ENCODE measurements at regions not wholly inside any gene's neighbourhood (a gene's known extent, or its start where the extent isn't known, plus 50 kb on each side); places are given as distances from the start of the nearest gene placed in this dataset.

GRCh38 chrX:68994135-68994890 lies 165.5 kb downstream of the EFNB1 start:
- BruUV-seq (replicated peaks): no TSS peak
- DNase-seq (ENCODE audit: low read depth, low spot score) (no peak), ATAC-seq (no peak)
- no peaks in the 10 kb centered on the region for H3K27me3 ChIP-seq (ENCODE audit: control insufficient read depth, insufficient read depth, low read length)
- TF ChIP-seq, protein P1, sequence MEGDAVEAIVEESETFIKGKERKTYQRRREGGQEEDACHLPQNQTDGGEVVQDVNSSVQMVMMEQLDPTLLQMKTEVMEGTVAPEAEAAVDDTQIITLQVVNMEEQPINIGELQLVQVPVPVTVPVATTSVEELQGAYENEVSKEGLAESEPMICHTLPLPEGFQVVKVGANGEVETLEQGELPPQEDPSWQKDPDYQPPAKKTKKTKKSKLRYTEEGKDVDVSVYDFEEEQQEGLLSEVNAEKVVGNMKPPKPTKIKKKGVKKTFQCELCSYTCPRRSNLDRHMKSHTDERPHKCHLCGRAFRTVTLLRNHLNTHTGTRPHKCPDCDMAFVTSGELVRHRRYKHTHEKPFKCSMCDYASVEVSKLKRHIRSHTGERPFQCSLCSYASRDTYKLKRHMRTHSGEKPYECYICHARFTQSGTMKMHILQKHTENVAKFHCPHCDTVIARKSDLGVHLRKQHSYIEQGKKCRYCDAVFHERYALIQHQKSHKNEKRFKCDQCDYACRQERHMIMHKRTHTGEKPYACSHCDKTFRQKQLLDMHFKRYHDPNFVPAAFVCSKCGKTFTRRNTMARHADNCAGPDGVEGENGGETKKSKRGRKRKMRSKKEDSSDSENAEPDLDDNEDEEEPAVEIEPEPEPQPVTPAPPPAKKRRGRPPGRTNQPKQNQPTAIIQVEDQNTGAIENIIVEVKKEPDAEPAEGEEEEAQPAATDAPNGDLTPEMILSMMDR (IDR thresholded peaks at IDR 0.05): no peak
- no peak for TF ChIP-seq POLR2AphosphoS5 (IDR thresholded peaks at IDR 0.05; ENCODE audit: low read depth, low read length)
- POLR2A ChIA-PET: no interaction called here
- in situ Hi-C loops (cut with HindIII; ENCODE audit: low pct_unique_long_range_greater_than_20kb, low sequenced_read_pairs): no loop called here
- intact Hi-C loops (cut with micrococcal nuclease; ENCODE audit: unreplicated experiment): no loop called here
- no peak overlapping the region for H3K4me3 ChIP-seq (ENCODE audit: low read depth in 2 of 2, low read length in 2 of 2)
- H3K4me1 ChIP-seq (ENCODE audit: control insufficient read depth, insufficient read depth, low read length): no peaks in the 10 kb centered on the region
- CTCF ChIA-PET: no interaction called here
- H3K36me3 ChIP-seq (ENCODE audit: control insufficient read depth, insufficient read depth, low read length): no peaks in the 10 kb centered on the region
- H3K9me3 ChIP-seq (ENCODE audit: control insufficient read depth, insufficient read depth, low read depth, low read length): no peaks in the 10 kb centered on the region
- no peak overlapping the region for H3K27ac ChIP-seq (ENCODE audit: low read length)

DNA sequence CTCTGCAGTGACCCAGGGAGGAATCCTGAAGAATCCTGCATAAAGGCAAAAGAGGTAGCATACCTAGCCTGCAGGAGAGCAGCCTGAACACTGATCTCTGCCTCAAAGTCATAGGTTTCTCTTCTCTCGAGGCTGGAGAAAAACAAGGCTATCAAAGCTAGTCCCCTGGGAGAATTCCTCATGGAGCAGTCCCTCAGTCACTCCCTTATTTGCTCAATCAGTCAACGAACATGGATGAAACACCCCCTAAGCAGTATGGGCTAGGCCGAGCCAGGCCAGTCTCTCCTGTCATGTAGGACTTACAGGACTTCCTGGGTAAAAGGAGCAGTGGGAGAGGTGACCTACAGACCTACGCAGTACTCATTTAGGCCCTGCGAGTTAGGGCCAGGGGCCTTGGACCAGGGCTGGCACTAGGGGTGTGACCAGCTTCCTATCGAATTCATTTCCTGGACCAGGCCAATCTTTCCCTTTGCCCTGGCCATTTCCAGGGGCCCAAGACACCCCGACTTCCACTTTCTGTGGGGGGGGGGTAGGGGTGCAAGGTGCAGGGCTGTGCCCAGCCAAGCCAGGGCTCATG lies 164.1 kb downstream of the EFNB1 start:
- in situ Hi-C loops (cut with HindIII; ENCODE audit: low pct_unique_long_range_greater_than_20kb, low sequenced_read_pairs) (no loop called here), intact Hi-C loops (cut with micrococcal nuclease; ENCODE audit: unreplicated experiment) (no loop called here)
- Histone ChIP-seq H3K27me3 (ENCODE audit: control insufficient read depth, insufficient read depth, low read length) (no peaks in the 10 kb centered on the region), H3K9me3 (ENCODE audit: control insufficient read depth, insufficient read depth, low read depth, low read length) (no peaks in the 10 kb centered on the region), H3K4me1 (ENCODE audit: control insufficient read depth, insufficient read depth, low read length) (no peaks in the 10 kb centered on the region), H3K27ac (ENCODE audit: low read length) (no peak overlapping the region), H3K36me3 (ENCODE audit: control insufficient read depth, insufficient read depth, low read length) (no peaks in the 10 kb centered on the region), H3K4me3 (ENCODE audit: low read depth in 2 of 2, low read length in 2 of 2) (no peak overlapping the region)
- BruUV-seq (replicated peaks): no TSS peak
- ATAC-seq (no peak), DNase-seq (ENCODE audit: low read depth, low spot score) (no peak)
- POLR2A ChIA-PET: no interaction called here
- CTCF ChIA-PET: no interaction called here
- no peak for TF ChIP-seq SIN3A (IDR thresholded peaks at IDR 0.05; ENCODE audit: borderline replicate concordance, insufficient read depth, low read depth, low read length)
- TF ChIP-seq TCF7L2 (IDR thresholded peaks at IDR 0.05; ENCODE audit: low read depth, low read length): no peak
- TF ChIP-seq, protein P2, sequence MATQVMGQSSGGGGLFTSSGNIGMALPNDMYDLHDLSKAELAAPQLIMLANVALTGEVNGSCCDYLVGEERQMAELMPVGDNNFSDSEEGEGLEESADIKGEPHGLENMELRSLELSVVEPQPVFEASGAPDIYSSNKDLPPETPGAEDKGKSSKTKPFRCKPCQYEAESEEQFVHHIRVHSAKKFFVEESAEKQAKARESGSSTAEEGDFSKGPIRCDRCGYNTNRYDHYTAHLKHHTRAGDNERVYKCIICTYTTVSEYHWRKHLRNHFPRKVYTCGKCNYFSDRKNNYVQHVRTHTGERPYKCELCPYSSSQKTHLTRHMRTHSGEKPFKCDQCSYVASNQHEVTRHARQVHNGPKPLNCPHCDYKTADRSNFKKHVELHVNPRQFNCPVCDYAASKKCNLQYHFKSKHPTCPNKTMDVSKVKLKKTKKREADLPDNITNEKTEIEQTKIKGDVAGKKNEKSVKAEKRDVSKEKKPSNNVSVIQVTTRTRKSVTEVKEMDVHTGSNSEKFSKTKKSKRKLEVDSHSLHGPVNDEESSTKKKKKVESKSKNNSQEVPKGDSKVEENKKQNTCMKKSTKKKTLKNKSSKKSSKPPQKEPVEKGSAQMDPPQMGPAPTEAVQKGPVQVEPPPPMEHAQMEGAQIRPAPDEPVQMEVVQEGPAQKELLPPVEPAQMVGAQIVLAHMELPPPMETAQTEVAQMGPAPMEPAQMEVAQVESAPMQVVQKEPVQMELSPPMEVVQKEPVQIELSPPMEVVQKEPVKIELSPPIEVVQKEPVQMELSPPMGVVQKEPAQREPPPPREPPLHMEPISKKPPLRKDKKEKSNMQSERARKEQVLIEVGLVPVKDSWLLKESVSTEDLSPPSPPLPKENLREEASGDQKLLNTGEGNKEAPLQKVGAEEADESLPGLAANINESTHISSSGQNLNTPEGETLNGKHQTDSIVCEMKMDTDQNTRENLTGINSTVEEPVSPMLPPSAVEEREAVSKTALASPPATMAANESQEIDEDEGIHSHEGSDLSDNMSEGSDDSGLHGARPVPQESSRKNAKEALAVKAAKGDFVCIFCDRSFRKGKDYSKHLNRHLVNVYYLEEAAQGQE (IDR thresholded peaks at IDR 0.05; ENCODE audit: insufficient read depth in 1 of 2, low read depth in 2 of 2, low read length in 1 of 2): no peak

- BruUV-seq (replicated peaks): no TSS peak
- H3K36me3 ChIP-seq (ENCODE audit: control insufficient read depth, insufficient read depth, low read length): no peaks in the 10 kb centered on the region
- H3K4me1 ChIP-seq (ENCODE audit: control insufficient read depth, insufficient read depth, low read length): no peaks in the 10 kb centered on the region
- intact Hi-C loops (cut with micrococcal nuclease; ENCODE audit: unreplicated experiment): no loop called here
- ChIA-PET CTCF (no interaction called here), POLR2A (no interaction called here)
- no peaks in the 10 kb centered on the region for H3K27me3 ChIP-seq (ENCODE audit: control insufficient read depth, insufficient read depth, low read length)
- H3K27ac ChIP-seq (ENCODE audit: low read length): no peak overlapping the region
- ATAC-seq (no peak), DNase-seq (ENCODE audit: low read depth, low spot score) (no peak)
- H3K4me3 ChIP-seq (ENCODE audit: low read depth in 2 of 2, low read length in 2 of 2): no peak overlapping the region
- no peaks in the 10 kb centered on the region for H3K9me3 ChIP-seq (ENCODE audit: control insufficient read depth, insufficient read depth, low read depth, low read length)
- TF ChIP-seq, protein P1 (IDR thresholded peaks at IDR 0.05): no peak
- in situ Hi-C loops (cut with HindIII; ENCODE audit: low pct_unique_long_range_greater_than_20kb, low sequenced_read_pairs): no loop called here
These were observed 163.0 kb downstream of the EFNB1 start for GRCh38 chrX:68991691-68992345.
